Fibroblast of the conjunctiva (primary cell): ENCODE measurements at regions not wholly inside any gene's neighbourhood (a gene's known extent, or its start where the extent isn't known, plus 50 kb on each side); places are given as distances from the start of the nearest gene placed in this dataset.

Experiments used
- DNase-seq: peaks from one replicate; pipeline ENCODE4 v3.0.0-alpha.2; 2010; ENCODE audit warnings: low read depth

DNA sequence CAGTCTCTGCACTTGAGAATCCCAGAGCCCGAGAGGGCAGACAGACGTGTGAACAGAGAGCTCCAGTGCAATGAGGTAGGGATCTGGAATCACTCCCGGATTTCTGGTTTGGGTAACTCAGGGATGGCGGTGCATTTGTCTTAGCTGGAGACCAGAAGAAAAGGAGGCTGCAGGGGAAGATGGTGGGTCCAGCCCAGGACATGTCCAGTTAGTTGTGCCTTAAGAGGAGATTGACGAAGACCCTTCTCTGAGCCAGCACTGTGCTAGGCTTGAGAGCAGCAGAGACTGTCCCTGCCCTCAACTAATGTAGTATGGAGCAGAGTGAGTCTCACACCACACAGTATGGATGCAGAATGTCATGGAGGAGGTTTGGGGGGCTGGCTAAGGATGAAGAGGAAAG lies 150.6 kb upstream of the COPS8 start:
- no peak for DNase-seq

DNA sequence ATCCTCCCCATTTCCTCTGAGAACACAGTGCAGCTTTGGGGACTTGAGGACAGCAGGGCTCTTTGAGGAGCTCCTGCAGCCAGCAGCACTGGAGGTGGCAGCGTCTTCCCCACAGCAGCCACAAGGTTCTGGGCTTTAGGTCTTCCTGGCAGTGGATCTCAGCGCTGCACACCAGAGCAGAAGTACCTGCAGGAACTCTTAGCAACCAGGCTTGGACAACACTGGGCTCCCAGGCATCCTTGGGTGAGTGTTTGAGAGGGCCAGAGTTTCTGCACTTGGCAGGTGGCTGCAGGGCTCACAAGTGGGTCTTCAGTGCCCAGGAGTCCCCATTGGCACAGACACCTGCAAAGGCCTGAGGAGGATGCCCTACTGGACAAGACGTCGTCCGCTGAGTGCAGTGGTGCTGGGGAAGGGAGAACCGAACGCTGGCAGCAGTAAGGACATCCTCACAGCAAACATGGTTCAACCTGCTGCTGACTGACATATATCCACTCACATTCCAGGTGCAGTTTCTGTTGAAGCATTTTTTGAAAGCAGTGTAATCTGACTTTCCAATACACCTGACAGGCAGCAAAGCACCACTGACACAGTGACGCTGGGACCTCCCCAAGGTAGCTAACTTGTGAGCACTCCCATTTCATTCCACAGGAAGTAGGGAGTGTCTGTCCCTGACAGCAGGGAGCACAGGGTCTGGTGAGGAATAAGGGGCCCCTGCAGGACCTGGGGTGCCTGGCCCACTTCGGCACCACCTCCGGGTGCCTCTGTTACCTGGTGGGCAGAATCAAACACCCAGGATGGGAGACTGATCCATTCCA lies 149.9 kb upstream of the COPS8 start:
- no peak for DNase-seq

DNA sequence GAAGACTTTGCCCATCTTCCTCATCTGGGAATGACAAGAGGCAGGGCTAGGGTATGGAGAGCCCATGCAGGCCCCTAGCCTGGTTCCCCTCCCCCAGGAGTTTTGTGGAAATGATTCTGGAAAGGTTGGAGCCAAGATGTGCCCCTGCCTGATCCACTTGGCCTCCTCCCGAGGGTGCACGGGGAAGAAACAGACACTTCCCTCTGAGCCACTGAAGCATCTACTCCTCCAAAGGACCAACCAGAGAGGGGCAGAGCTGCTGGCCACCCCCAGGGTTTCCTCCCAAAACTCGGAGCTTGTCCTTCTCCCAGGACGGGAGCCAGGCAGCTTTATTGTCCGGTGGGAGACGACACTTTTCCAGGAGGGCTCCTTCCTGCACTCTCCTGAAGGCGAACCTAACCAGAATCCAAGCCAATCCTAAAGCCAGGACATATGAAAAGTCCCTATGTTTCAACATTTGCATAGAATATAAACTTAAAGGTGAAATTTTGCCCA lies 149.2 kb upstream of the COPS8 start:
- DNase-seq: no peak

DNA sequence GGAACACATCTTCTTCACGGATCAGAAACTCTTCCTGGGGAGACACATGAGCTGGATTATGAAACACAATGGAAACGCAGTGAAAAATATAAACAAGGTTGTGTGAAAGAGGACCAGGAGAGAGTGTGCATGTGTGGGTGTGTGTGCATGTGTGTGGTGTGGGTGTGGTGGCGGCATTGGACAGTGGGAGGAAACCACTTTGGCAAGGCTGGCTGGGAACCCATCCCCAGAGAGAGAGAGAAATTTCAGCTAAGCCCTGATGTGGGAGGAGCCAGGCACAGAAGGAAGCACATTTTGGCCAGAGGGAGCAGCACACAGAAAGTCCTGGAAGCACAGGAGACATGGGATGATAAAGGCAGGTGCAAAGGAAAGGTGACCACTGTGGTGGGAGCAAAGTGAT lies 147.6 kb upstream of the COPS8 start:
- no peak for DNase-seq

DNA sequence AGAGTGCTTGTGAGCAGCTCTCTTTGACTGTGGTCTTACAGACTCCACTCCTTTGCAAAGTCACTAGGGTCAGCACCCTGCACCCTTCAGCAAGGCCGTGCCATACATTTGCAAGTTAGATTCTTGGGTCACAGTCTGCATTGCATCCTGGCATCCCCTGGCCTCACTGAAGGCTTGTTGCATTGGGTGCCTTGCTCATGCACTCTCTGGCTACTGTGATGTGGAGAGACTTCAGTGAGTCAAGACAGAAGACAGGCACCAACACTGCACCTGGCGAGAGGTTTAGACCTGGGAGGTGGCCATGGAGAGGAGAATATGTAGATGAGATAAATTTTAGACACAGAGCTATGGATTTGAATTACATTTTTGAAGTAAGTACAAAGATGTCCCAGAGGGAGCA lies 146.4 kb upstream of the COPS8 start:
- DNase-seq: no peak

DNA sequence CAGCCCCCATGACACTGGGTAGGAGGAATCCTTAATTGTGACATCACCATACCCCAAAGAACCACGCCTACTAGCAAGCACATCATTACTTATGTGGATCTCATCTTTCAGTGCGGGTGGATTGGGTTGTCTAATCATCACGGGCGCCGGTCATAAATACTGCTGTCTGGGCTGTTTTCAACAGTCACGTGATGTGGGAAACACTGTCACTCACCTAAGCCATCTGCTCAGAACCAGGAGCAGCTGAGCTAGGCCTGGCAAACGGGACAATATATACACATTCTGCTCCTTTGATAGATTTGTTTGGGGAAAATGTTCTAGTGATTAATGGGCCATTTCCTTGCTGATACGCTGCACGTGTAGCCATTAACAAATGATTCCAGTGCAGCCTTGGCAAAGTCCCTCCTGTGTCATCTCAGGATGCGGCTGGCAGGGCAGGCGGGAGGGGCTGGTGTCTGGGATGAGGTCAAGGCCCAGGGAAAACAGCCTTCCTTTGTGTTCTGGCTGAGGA lies 145.9 kb upstream of the COPS8 start:
- DNase-seq: no peak

DNA sequence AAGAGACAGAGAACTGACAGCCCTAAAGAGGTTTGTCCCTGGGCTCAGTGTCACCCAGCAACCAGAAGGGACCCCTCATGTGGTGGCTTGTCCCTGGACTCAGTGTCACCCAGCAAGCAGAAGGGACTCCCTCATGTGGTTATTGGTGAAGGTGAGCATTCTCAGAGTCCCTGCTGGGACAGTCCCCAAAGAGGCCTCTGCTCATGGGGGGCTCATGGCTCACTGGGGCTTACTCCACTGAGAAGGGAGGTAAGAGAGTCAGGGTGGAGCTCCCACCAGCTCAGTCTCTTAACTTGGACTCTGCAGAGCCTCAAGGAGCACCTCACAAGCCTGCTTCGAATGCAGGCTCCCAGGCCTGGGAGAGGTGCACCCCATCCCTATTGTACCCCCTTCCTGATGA lies 145.2 kb upstream of the COPS8 start:
- no peak for DNase-seq

DNA sequence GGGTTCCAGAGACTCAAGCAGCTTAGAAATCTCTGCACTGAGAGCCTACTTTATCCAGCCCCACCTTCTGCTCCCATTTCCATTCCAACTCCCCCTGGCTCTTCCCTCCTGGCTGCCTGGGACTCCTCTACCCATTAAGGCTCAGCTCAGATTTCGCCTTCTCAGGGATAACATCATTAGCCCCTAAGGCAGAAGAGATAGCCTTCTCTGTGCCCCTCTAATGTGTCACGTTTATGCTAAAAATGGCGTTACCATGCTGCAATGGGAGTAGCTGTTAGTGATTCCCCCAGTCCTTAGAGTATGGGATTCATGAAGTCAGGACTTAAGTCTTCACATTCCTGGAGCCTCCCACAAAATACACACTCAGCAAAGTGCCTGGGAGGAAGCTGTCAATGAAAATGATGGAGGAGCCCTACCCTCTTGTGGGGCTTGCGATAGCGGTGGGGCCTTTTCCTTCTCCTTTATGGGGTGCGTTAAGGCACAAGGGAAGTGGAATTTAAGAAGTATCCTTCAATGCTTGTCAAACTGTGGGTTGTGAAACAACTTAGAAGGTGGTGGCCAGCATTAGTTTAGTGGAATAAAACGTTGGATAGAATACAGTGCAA lies 144.7 kb upstream of the COPS8 start:
- DNase-seq: no peak

DNA sequence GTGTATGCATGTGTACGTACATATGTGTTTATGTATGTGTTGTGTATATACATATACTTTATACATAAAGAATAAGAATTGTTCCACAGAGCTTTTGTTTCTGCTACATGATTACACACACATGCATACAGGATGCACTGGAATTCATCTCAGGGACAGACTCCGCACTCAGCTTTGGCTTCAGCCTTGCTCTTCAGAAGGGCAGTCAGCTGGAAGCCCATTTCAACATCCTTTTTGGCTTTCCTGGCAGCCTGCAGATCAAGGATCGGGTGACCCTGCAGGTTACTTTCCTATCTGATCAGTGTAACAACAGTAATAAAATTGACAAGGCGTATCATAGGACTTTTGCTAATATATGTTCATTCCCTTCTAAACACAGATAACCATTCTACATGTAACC lies 144.1 kb upstream of the COPS8 start:
- DNase-seq: no peak

DNA sequence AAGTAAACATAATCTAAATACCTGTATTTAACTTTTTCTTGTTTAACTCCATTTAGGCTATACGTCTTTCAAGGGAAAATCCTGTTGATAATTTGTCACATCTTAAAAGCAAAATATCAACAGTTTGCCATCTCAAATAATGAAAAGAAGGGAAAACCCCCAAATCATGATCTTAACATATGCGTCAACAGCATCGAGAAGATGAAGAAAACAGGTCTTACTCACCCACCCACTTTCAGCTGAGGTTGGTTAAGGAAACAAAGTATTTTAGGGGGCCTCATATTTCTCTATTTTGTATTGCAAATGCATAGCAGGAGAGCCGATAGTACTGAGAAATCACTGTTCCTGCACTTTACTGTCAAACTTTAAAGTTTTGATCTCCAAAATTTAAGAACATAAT lies 143.1 kb upstream of the COPS8 start:
- DNase-seq: no peak

DNA sequence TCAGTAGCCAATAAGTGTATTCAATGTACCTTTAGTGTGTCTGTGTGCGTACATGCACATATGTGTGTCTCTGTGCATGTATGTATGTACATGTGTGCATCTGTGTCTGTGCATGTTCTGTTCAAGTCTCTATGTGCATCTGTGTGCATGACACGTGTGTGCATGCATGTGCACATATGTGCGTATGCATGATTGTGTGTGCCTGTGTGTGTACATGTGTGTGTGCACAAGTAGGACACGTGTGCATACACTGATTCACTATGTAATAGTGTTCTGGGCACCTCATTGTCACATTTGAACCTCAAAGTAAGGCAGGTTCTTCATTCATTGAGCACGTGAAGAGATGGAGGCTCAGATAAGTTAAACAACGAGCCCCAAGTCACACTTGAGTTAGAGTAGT lies 142.6 kb upstream of the COPS8 start:
- DNase-seq: no peak

DNA sequence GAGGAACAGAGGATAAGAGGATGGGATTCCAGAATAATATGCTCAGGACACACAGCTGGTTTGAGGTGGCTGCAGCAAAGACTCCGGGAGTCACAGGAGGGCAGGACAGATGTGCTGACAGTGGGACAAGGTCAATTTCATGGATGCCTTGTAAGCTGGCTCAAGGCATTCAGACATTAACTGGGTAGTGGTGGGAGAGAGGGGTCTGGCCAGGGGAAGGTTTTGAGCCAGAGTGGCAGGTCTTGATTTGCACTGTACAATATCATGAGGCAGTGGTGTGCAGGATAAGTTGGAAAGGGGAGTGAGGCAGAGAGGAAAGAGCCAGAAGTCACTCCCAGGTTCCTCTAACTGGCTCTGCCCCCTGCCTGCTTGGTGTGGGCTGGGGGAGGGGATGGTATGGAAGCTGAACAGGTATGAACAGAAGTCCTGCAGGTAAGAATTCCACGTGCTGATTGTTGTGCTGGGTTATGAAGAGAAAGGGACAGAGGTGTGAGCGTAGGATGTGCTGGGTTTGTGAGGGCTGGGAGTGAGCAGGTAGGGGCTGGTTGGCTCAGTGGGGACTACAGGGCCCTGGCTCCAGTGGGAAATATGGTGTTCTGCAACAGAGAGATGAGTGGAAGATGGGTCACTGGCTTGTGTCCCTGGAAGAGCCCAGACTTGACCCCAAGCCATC lies 141.7 kb upstream of the COPS8 start:
- no peak for DNase-seq

DNA sequence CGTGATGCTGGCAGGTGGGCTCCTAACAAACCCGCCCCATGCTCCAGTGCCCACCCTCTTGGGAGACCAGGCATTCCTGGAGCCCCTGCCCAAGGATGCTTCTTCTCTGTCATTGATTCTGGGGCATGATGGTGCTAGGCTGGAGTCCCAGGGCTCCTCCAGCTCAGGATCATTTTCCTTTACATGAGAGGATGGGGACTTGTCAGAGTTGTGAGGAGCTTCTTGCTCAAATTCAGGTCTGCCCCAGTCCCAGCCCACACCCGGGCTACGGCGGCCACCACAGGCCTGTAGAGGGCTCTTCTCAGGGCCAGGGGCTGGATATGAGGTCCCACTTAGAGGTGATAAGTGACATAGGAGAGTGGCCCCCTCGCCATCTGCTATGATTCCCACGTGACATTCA lies 141.1 kb upstream of the COPS8 start:
- DNase-seq: no peak

DNA sequence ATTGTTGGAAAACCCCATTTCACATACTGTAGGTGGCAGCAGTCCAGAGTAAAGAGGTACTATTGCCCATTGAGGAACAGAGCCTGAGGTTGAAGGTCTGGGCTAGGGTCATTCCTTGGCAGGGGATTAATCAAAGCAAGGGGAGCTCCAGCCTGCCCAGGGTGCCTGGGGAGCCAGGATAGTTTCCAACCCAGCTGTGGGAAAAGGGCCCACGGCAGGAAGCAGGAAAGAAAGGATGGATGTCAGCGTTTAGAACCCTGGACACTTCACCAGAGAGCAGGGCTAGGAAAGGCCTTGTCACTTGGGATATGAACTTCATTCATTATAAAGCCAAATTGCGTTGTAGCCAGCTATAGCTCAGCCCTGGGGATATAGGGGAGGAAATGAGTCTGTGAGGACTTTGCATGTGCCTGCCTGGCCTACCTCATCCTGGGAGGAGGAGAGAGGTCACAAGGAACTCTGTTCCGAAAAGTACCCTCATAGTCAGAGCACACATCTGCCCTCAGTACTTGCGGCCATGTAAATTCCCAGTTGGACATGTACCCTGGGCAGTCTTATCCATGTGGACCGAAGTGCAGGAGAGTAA lies 140.2 kb upstream of the COPS8 start:
- DNase-seq: no peak

DNA sequence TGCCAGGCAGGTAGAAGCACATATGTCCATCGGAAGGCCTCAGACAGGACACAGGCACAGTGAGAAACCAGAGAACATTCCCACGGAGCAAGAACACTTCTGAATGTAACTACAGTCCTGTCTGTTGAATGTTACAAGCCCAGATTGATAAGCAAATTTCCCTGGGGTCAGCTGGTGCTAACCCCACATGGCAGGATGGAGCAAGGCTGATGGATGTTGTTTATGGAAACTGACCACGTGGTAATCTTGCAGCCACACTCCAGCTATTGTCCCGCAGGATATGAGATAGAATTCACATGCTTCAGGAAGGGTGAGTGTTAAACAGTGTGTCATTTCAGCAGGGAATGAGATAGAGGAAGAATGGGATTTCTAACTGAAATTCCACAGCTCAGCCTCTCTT lies 138.8 kb upstream of the COPS8 start:
- no peak for DNase-seq

DNA sequence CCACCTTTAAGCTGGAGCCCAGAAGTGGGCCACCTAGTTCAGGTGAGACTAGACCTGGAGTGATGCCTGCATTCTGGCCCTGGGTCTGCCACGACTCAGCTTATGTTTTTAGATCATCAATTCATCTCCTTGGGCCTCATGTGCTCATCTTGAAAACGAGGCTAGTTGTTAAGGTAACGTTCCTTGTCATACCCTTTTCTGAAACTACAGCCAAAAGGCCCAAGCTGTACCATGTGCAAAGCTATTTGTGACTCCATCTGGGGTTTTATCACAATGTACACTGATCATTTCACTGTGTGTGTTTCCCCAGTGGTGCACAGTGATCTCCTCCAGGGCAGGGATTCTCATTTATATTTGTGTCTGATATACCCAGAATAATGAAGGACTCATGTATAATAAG lies 138.4 kb upstream of the COPS8 start:
- DNase-seq: no peak

DNA sequence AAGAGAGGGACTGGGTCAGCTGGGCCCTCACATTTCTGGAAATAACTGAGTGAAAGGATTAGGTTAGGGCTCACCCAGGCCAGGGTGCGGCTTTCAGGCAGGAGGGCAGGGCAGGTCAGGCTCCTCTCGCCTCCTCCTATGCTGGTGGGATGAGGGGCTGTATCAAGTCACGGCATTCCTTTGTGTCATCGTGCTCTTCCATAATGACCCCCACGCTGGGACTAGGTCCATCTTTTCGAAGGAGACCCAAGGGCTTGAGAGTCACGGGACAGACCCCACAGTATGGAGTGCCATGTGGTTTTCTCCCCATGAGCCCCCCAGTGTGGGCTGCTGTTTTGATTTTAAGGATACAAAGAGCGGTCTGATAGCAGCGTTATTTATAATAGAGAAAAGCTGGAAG lies 137.8 kb upstream of the COPS8 start:
- no peak for DNase-seq

DNA sequence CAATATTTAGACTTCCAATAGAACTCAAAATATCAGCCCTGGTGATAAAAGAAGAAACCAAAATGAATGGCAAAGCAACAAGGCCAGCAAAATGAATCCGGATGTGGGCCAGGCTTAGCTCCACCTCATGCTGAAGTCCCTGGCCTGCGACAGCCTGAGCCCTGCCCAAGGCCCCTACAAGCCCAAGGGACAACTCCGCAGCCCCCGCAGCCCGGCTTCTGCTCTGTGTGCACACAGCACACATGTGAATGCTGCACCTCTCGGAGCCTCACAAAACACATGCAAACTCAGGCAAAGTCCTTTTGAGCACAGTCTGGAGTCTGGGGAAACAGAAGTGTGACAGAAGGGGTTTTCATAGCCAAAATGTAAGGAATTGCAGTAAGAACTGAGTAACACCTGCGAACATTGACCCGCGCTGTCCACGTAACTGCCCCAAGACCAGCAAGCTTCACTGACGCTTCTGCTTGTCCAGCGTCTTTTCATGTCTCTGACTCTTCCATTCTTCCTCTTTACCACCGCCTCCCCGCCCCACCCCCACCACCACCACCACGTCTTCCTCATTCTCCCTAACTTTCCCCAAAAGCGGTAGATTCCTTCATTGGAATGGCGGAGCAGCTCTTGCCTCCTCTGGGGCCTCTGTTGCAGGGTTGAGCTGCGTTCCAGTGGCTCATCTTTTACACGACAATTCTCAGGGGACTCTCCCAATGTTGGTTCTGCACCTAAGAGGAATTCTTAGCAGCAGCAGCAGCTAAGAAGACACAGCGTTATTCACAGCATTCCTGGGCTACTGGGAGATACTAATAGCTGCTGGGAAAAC lies 136.4 kb upstream of the COPS8 start:
- no peak for DNase-seq

DNA sequence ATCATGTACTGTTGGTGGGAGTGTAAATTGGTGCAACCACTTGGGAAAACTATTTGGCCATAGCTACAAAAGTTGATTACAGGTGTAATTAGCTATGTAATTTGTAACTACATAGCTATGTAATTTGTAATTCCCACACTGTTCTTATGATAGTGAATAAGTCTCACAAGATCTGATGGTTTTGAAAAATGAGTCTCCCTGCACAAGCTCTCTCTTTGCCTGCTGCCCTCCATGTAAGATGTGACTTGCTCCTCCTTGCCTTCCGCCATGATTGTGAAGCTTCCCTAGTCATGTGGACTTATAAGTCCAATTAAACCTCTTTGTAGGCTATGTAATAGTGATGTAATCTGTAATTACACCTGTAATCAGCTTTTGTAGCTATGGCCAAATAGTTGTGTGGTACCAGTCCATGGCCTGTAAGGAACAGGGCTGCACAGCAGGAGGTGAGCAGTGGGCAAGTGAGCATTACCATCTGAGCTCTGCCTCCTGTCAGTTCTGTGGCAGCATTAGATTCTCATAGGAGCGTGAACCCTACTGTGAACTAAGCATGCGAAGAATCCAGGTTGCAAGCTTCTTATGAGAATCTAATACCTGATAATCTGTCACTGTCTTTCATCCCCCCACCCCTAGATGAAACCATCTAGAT lies 133.7 kb upstream of the COPS8 start:
- no peak for DNase-seq

DNA sequence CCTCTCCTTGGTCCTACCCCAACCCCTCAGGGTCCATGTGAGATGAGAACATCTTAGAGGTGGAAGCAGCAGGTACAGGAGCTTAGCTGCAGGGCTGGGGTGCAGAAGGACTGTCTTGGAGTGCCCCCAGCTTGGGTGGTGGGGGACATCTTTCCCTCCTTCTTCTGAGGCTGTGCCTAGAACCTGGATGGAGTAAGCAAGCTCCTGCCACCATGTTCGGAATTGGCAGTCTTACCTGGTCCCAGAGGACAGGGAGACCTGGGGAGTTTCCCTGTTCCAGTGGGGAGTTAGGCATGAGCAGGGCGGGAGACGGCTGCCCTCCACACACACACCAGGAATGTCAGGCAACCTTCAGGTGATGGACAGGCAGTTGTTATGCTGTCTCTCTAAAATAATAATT lies 131.0 kb upstream of the COPS8 start:
- no peak for DNase-seq

DNA sequence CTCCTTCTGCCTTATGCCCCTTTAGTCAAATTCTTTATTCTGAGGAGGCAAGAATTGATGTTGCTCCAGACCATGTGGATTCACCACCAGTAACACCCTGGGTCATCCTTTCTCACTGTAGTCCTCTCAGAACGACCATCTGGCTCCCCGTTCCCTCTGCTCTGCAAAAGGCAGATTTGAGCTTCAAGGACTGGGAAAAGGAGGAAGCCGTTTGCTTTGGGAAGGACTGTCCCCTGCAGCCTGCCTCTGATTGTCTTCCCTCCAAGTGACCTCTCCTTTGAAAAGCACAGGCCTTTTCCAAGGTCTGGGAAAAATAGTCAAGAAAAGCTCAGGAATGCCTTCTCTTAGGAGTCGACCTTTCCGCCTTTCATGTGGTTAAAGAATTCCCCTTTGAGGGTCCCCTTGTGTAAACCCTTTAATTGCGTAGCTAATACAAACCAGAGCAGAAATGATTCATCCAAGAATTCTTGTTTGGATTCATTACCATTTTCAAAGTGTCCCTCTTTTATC lies 130.1 kb upstream of the COPS8 start:
- DNase-seq: no peak
